HCT116 (cell line): ENCODE measurements at regions not wholly inside any gene's neighbourhood (a gene's known extent, or its start where the extent isn't known, plus 50 kb on each side); places are given as distances from the start of the nearest gene placed in this dataset.

Experiments
- CTCF ChIP-seq, 3 experiments: fragments of 200-600 bp in 1 of 3; sonication (generic) in 1 of 3; IDR thresholded peaks in 2 of 3; conservative IDR thresholded peaks in 1 of 3; 2 replicates each; pipeline ENCODE4 v1.5.1; 2012 to 2017; ENCODE audit warnings: low read depth in 2 of 3, low read length in 2 of 3, antibody characterized with exemption in 1 of 3, borderline replicate concordance in 1 of 3, control low read depth in 1 of 3, mild to moderate bottlenecking in 1 of 3, mixed read lengths in 1 of 3, mixed run types in 1 of 3, moderate library complexity in 1 of 3; ENCODE audit not compliant: insufficient read depth in 1 of 3
- EGR1 ChIP-seq: IDR thresholded peaks from 2 replicates; pipeline ENCODE4 v1.6.1; 2012; ENCODE audit warnings: low read depth
- EZH2 ChIP-seq: fragments of 200-600 bp; sonication (generic); IDR thresholded peaks from 2 replicates; pipeline ENCODE4 v1.6.1; 2017; ENCODE audit warnings: antibody characterized with exemption, mixed run types
- EZH2phosphoT487 ChIP-seq: fragments of 200-600 bp; IDR thresholded peaks from 2 replicates; pipeline ENCODE4 v1.6.1; 2018; ENCODE audit warnings: antibody characterized with exemption, borderline replicate concordance
- JUND ChIP-seq: IDR thresholded peaks from 2 replicates; pipeline ENCODE4 v1.6.1; 2012
- MAX ChIP-seq: IDR thresholded peaks from 2 replicates; pipeline ENCODE4 v1.6.1; 2012
- POLR2A ChIP-seq: IDR thresholded peaks from 2 replicates; pipeline ENCODE4 v1.7.0; 2011; ENCODE audit warnings: borderline replicate concordance; ENCODE audit not compliant: insufficient read depth, insufficient read length; ENCODE audit errors: extremely low read depth
- POLR2AphosphoS5 ChIP-seq: IDR thresholded peaks from 2 replicates; pipeline ENCODE4 v1.6.1; 2011; ENCODE audit warnings: mild to moderate bottlenecking, low read depth, low read length, moderate library complexity
- RAD21 ChIP-seq: IDR thresholded peaks from 2 replicates; pipeline ENCODE4 v1.6.1; 2012; ENCODE audit warnings: low read depth, mild to moderate bottlenecking
- REST ChIP-seq: IDR thresholded peaks from 2 replicates; pipeline ENCODE4 v1.6.1; 2012; ENCODE audit warnings: low read depth
- SIN3A ChIP-seq: IDR thresholded peaks from 2 replicates; pipeline ENCODE4 v1.6.1; 2012; ENCODE audit warnings: low read depth
- TCF7L2 ChIP-seq: IDR thresholded peaks from 2 replicates; pipeline ENCODE4 v1.7.0; 2011; ENCODE audit warnings: borderline replicate concordance, inconsistent platforms; ENCODE audit not compliant: insufficient read depth, insufficient read length; ENCODE audit errors: extremely low read depth
- YY1 ChIP-seq: IDR thresholded peaks from 2 replicates; pipeline ENCODE4 v1.6.1; 2011; ENCODE audit warnings: low read length, low read depth, moderate library complexity, mild to moderate bottlenecking; ENCODE audit not compliant: insufficient replicate concordance; ENCODE audit errors: extremely low read depth
- ZNF274 ChIP-seq: fragments of 200-500 bp; sonication (Bioruptor generic); IDR thresholded peaks from 2 replicates; pipeline ENCODE4 v1.6.1; 2014; ENCODE audit warnings: mild to moderate bottlenecking, low read depth, low read length, inconsistent platforms

- TF ChIP-seq REST (no peak), CTCF (IDR thresholded peaks at IDR 0.05 in 2 of 3, conservative IDR thresholded peaks at IDR 0.05 in 1 of 3; ENCODE audit: borderline replicate concordance in 1 of 3, insufficient read depth in 1 of 3, low read depth in 2 of 3, low read length in 2 of 3) (no peak), EZH2 (no peak), EGR1 (no peak), JUND (no peak), YY1 (no peak), POLR2A (no peak), SIN3A (no peak), RAD21 (no peak), EZH2phosphoT487 (no peak), ZNF274 (no peak), POLR2AphosphoS5 (no peak), MAX (no peak), TCF7L2 (no peak)
Measured at GRCh38 chr13:82938644-82939043, 943.6 kb downstream of the SLITRK1 start.
